HepG2 (cell line): ENCODE measurements at regions not wholly inside any gene's neighbourhood (a gene's known extent, or its start where the extent isn't known, plus 50 kb on each side); places are given as distances from the start of the nearest gene placed in this dataset.

Source experiments
- ATAC-seq: fragments of 200-7000 bp; cut with Tn5 transposase; 3 replicates; pipeline ENCODE4 v1.9.1; 2020; ENCODE audit warnings: mild to moderate bottlenecking, moderate library complexity
- BruUV-seq: library from RNA; stranded (reverse); fragments of 400-500 nt; replicated peaks from 2 replicates; lab custom pipeline; 2021; lab: Mats Ljungman, UMichigan
- CTCF ChIA-PET: fragments of 300-600 bp; formaldehyde crosslinking; extraction: SDS; loops from one replicate; lab custom pipeline; 2021; ENCODE audit warnings: low total read pairs, inconsistent platforms, low intra/inter-chr PET ratio; lab: Yijun Ruan, JAX
- POLR2A ChIA-PET: fragments of 350-600 bp; sonication (Branson Sonifier 250); formaldehyde crosslinking; loops from one replicate; lab custom pipeline; 2020; ENCODE audit warnings: antibody characterized with exemption, inconsistent platforms; lab: Yijun Ruan, JAX
- DNase-seq: peaks from one replicate; pipeline ENCODE4 v3.0.0-alpha.2; 2015; ENCODE audit warnings: low spot score
- FAIRE-seq: peaks from 3 replicates; lab custom pipeline; 2011; peaks lifted over from hg19 to GRCh38; lab: Jason Lieb, UNC
- H2AFZ ChIP-seq: one replicate; pipeline ENCODE4 v1.6.1; 2011; ENCODE audit warnings: low read length, inconsistent platforms
- H3K27ac ChIP-seq: fragments of 300-600 bp; 3 replicates; pipeline ENCODE4 v1.8.0; 2011; ENCODE audit warnings: mixed run types, mild to moderate bottlenecking, mixed read lengths, low read length, inconsistent platforms; ENCODE audit not compliant: insufficient read depth; ENCODE audit errors: extremely low read length
- H3K27me3 ChIP-seq, 2 experiments: fragments of 200-600 bp in 1 of 2; 2 replicates in 1 of 2; 3 replicates in 1 of 2; pipeline versions ENCODE4 v1.6.0 to v1.8.0; 2011; ENCODE audit warnings: low read length in 2 of 2, mild to moderate bottlenecking in 2 of 2, moderate library complexity in 2 of 2, inconsistent platforms in 1 of 2; ENCODE audit not compliant: insufficient read depth in 2 of 2, control insufficient read depth in 1 of 2
- H3K36me3 ChIP-seq, 2 experiments: fragments of 200-600 bp in 1 of 2; replicated peaks in 1 of 2; 2 replicates in 1 of 2; 3 replicates in 1 of 2; pipeline versions ENCODE4 v1.5.1 to v1.8.0; 2011; ENCODE audit warnings: low read length in 2 of 2, inconsistent platforms in 1 of 2; ENCODE audit not compliant: insufficient read depth in 2 of 2, control insufficient read depth in 1 of 2
- H3K4me1 ChIP-seq: 2 replicates; pipeline ENCODE4 v1.5.1; 2012; ENCODE audit warnings: low read length, inconsistent platforms; ENCODE audit not compliant: insufficient read depth
- H3K4me2 ChIP-seq: 2 replicates; pipeline ENCODE4 v1.6.0; 2011; ENCODE audit warnings: low read depth, low read length, inconsistent platforms
- H3K4me3 ChIP-seq, 3 experiments: fragments of 200-600 bp in 1 of 3; sonication (generic), shearing (Covaris generic) in 1 of 3; replicated peaks in 1 of 3; 2 replicates each; pipeline ENCODE4 v1.5.1; 2011 to 2016; ENCODE audit warnings: low read length in 3 of 3, inconsistent platforms in 2 of 3, low read depth in 2 of 3, mild to moderate bottlenecking in 2 of 3, control low read depth in 1 of 3, mixed read lengths in 1 of 3; ENCODE audit not compliant: insufficient read depth in 1 of 3
- H3K79me2 ChIP-seq: one replicate; pipeline ENCODE4 v1.6.1; 2011; ENCODE audit warnings: low read length, inconsistent platforms; ENCODE audit not compliant: insufficient read depth
- H3K9ac ChIP-seq: 2 replicates; pipeline ENCODE4 v1.6.0; 2011; ENCODE audit warnings: mild to moderate bottlenecking, low read depth, low read length, inconsistent platforms; ENCODE audit not compliant: insufficient read depth
- H3K9me3 ChIP-seq: 2 replicates; pipeline ENCODE4 v1.5.1; 2012; ENCODE audit warnings: mild to moderate bottlenecking, low read length
- H4K20me1 ChIP-seq: 2 replicates; pipeline ENCODE4 v1.6.0; 2011; ENCODE audit warnings: inconsistent platforms, mild to moderate bottlenecking, low read length, moderate library complexity; ENCODE audit not compliant: insufficient read depth
- AHR ChIP-seq: IDR thresholded peaks from 2 replicates; pipeline ENCODE4 v1.6.1; 2018; ENCODE audit warnings: missing genetic modification reagents, missing compliant biosample characterization
- BRCA1 ChIP-seq: sonication (generic); formaldehyde crosslinking; IDR thresholded peaks from 2 replicates; pipeline ENCODE4 v1.4.0; 2020; ENCODE audit warnings: missing genetic modification reagents
- GABPB1 ChIP-seq: IDR thresholded peaks from 2 replicates; pipeline ENCODE4 v1.6.1; 2016; ENCODE audit warnings: mild to moderate bottlenecking, missing genetic modification reagents, moderate library complexity, missing compliant biosample characterization
- HBP1 ChIP-seq: IDR thresholded peaks from 2 replicates; pipeline ENCODE4 v1.6.1; 2016; ENCODE audit warnings: low read depth, control low read depth
- KAT8 ChIP-seq: IDR thresholded peaks from 2 replicates; pipeline ENCODE4 v1.6.1; 2016; ENCODE audit warnings: missing genetic modification reagents, missing compliant biosample characterization
- MATR3 ChIP-seq: sonication (generic); formaldehyde crosslinking; IDR thresholded peaks from 2 replicates; pipeline ENCODE4 v1.4.0; 2020; ENCODE audit warnings: missing genetic modification reagents
- MTERF4 ChIP-seq: sonication (generic); formaldehyde crosslinking; IDR thresholded peaks from 2 replicates; pipeline ENCODE4 v1.8.0; 2023; ENCODE audit warnings: mild to moderate bottlenecking, missing genetic modification reagents
- PBX2 ChIP-seq: IDR thresholded peaks from 2 replicates; pipeline ENCODE4 v1.6.1; 2016; ENCODE audit warnings: control low read depth
- RAD51 ChIP-seq: fragments of 450-650 bp; IDR thresholded peaks from 2 replicates; pipeline ENCODE4 v1.6.1; 2016; ENCODE audit warnings: borderline replicate concordance
- RFX3 ChIP-seq: IDR thresholded peaks from 2 replicates; pipeline ENCODE4 v1.6.1; 2016; ENCODE audit warnings: missing biosample characterization, missing genetic modification reagents
- RNF2 ChIP-seq: fragments of 450-650 bp; conservative IDR thresholded peaks from 2 replicates; pipeline ENCODE4 v1.6.1; 2016; ENCODE audit warnings: low read depth
- SP140L ChIP-seq: sonication (generic); formaldehyde crosslinking; IDR thresholded peaks from 2 replicates; pipeline ENCODE4 v1.4.0; 2020; ENCODE audit warnings: missing genetic modification reagents, borderline replicate concordance
- ZFAT ChIP-seq: sonication (generic); formaldehyde crosslinking; conservative IDR thresholded peaks from 2 replicates; pipeline ENCODE4 v1.8.1; 2023; ENCODE audit warnings: missing genetic modification reagents, inconsistent platforms
- ZFY ChIP-seq: sonication (generic); formaldehyde crosslinking; IDR thresholded peaks from 2 replicates; pipeline ENCODE4 v1.4.0; 2020; ENCODE audit warnings: missing genetic modification reagents
- ZNF629 ChIP-seq: sonication (generic); formaldehyde crosslinking; conservative IDR thresholded peaks from 2 replicates; pipeline ENCODE4 v1.5.0; 2020; ENCODE audit warnings: missing genetic modification reagents
- WGBS: methylation state at CpG from one replicate; pipeline ENCODE4 v1.1.6; 2017; ENCODE audit warnings: low lambda C conversion rate; 5-methylcytosine and 5-hydroxymethylcytosine counted together
- in situ Hi-C: cut with HindIII; loops from 2 replicates; pipeline ENCODE4 v1.10.0; 2017; ENCODE audit warnings: low pct_unique_long_range_greater_than_20kb; ENCODE audit not compliant: extremely low pct_ligation_motif_present
- intact Hi-C: fragments of 100-400 bp; cut with micrococcal nuclease; formaldehyde crosslinking; loops from one replicate; pipeline ENCODE4 v1.10.0; 2022; ENCODE audit not compliant: unreplicated experiment
- TF ChIP-seq, protein P1 (sequence below): sonication (generic); formaldehyde crosslinking; IDR thresholded peaks from 2 replicates; pipeline ENCODE4 v1.5.1; 2020; ENCODE audit warnings: mild to moderate bottlenecking, missing genetic modification reagents, moderate library complexity
- TF ChIP-seq, protein P2 (sequence below): sonication (generic); formaldehyde crosslinking; IDR thresholded peaks from 2 replicates; pipeline ENCODE4 v1.8.1; 2023; ENCODE audit warnings: mild to moderate bottlenecking, missing genetic modification reagents, borderline replicate concordance
- TF ChIP-seq, protein P3 (sequence below): sonication (generic); formaldehyde crosslinking; IDR thresholded peaks from 2 replicates; pipeline ENCODE4 v1.9.0; 2022; ENCODE audit warnings: low read depth, missing genetic modification reagents

DNA sequence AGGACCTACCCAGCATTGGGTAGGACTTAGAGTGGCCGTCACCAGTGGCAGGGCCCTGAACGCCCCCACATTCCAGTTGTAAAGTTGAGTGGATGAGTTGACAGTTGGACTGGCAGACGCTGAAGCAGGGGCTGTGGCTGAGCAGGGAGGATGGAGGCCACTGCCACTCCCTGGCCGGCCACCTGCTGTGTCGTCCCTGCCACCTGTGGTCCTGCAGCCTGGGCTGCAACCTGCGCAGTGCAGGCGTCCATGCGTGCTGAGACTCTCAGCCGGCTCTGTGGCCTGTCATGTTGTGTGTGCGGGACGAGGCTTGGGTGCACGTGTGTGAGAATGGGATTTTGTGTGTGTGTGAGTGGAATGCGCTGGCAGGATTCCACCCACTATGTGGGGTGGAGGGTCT, 80.8 kb downstream of the SCGB2B2 start:
- ATAC-seq = no peak; the same call in 2 of the 3 replicates
- H3K27ac ChIP-seq = no peak overlapping the region
- H3K4me1 ChIP-seq = peaks cover 12% of the 10 kb centered on the region; the same call in 1 of the 2 replicates
- H3K36me3 ChIP-seq = no peaks in the 10 kb centered on the region
- peaks cover 8 to 33% of the 10 kb centered on the region in 2 experiments; a peak in 4 of 5 replicates for H3K27me3 ChIP-seq
- no peaks in the 10 kb centered on the region for H4K20me1 ChIP-seq
- no peaks in the 10 kb centered on the region for H3K9me3 ChIP-seq
- FAIRE-seq = no peak
- H3K4me3 ChIP-seq = no peak overlapping the region
- intact Hi-C loops (no loop called here), in situ Hi-C loops (no loop called here)
- no peak overlapping the region for H3K4me2 ChIP-seq
- no peak overlapping the region for H3K9ac ChIP-seq
- BruUV-seq = no TSS peak
- 52% methylated on average over 5 of the region's 13 CpGs for WGBS
- no peak overlapping the region for H2AFZ ChIP-seq
- TF ChIP-seq, protein P1, sequence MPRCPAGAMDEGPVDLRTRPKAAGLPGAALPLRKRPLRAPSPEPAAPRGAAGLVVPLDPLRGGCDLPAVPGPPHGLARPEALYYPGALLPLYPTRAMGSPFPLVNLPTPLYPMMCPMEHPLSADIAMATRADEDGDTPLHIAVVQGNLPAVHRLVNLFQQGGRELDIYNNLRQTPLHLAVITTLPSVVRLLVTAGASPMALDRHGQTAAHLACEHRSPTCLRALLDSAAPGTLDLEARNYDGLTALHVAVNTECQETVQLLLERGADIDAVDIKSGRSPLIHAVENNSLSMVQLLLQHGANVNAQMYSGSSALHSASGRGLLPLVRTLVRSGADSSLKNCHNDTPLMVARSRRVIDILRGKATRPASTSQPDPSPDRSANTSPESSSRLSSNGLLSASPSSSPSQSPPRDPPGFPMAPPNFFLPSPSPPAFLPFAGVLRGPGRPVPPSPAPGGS = no peak
- no peak for TF ChIP-seq MATR3
- TF ChIP-seq BRCA1 (CRISPR knock-in tag) = no peak
- no peak for TF ChIP-seq AHR (CRISPR knock-in tag)
- TF ChIP-seq ZFAT (CRISPR knock-in tag) = no peak
- TF ChIP-seq MTERF4 (CRISPR knock-in tag) = no peak
- TF ChIP-seq, protein P2, sequence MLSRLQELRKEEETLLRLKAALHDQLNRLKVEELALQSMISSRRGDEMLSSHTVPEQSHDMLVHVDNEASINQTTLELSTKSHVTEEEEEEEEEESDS (CRISPR knock-in tag) = no peak
- TF ChIP-seq, protein P3, sequence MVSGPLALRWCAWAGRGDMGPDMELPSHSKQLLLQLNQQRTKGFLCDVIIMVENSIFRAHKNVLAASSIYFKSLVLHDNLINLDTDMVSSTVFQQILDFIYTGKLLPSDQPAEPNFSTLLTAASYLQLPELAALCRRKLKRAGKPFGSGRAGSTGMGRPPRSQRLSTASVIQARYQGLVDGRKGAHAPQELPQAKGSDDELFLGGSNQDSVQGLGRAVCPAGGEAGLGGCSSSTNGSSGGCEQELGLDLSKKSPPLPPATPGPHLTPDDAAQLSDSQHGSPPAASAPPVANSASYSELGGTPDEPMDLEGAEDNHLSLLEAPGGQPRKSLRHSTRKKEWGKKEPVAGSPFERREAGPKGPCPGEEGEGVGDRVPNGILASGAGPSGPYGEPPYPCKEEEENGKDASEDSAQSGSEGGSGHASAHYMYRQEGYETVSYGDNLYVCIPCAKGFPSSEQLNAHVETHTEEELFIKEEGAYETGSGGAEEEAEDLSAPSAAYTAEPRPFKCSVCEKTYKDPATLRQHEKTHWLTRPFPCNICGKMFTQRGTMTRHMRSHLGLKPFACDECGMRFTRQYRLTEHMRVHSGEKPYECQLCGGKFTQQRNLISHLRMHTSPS = no peak
- TF ChIP-seq ZFY (CRISPR knock-in tag) = no peak
- no peak for TF ChIP-seq ZNF629
- no peak for TF ChIP-seq RAD51
- TF ChIP-seq KAT8 (CRISPR knock-in tag) = no peak
- TF ChIP-seq PBX2 (CRISPR knock-in tag) = no peak
- TF ChIP-seq SP140L (CRISPR knock-in tag) = no peak
- TF ChIP-seq RNF2 = no peak
- TF ChIP-seq RFX3 = no peak
- no peak for TF ChIP-seq GABPB1
- no peak for TF ChIP-seq HBP1 (CRISPR knock-in tag)
- H3K79me2 ChIP-seq = no peaks in the 10 kb centered on the region
- ChIA-PET CTCF (no interaction called here), POLR2A (no interaction called here)
- no peak for DNase-seq
